K562 (cell line): ENCODE measurements at regions not wholly inside any gene's neighbourhood (a gene's known extent, or its start where the extent isn't known, plus 50 kb on each side); places are given as distances from the start of the nearest gene placed in this dataset.

Experiments used
- ATAC-seq: fragments of 200-7000 bp; cut with Tn5 transposase; 3 replicates; pipeline ENCODE4 v1.9.1; 2020; ENCODE audit warnings: moderate library complexity
- BruUV-seq: library from RNA; stranded (reverse); fragments of 400-500 nt; replicated peaks from 2 replicates; lab custom pipeline; 2021; lab: Mats Ljungman, UMichigan
- CTCF ChIA-PET: fragments of 300-600 bp; formaldehyde crosslinking; extraction: SDS; loops from one replicate; lab custom pipeline; 2021; ENCODE audit warnings: low intra/inter-chr PET ratio; lab: Yijun Ruan, JAX
- POLR2A ChIA-PET: fragments of 300-600, 350-650 bp; sonication (Branson Sonifier 250); formaldehyde crosslinking; extraction: SDS; loops from one replicate; lab custom pipeline; 2021; ENCODE audit warnings: antibody characterized with exemption, inconsistent platforms; lab: Yijun Ruan, JAX
- DNase-seq, 4 experiments: peaks; one replicate each; pipeline versions ENCODE4 v3.0.0 to v3.0.0-alpha.2; 2011 to 2018; ENCODE audit warnings: low spot score in 3 of 4, mixed read lengths in 3 of 4; ENCODE audit errors: extremely low read depth in 1 of 4
- FAIRE-seq: peaks from 2 replicates; lab custom pipeline; 2011; peaks lifted over from hg19 to GRCh38; lab: Jason Lieb, UNC
- H2AFZ ChIP-seq: 2 replicates; pipeline ENCODE4 v1.6.0; 2011; ENCODE audit warnings: low read depth, low read length, control low read depth, inconsistent platforms
- H3K27ac ChIP-seq: fragments of 200-600 bp; 3 replicates; pipeline ENCODE4 v1.8.0; 2011; ENCODE audit warnings: low read depth, mild to moderate bottlenecking, control low read depth, inconsistent platforms, low read length, moderate library complexity, mixed read lengths; ENCODE audit errors: extremely low read depth
- H3K27me3 ChIP-seq, 2 experiments: fragments of 300-600 bp in 1 of 2; 2 replicates in 1 of 2; 3 replicates in 1 of 2; pipeline versions ENCODE4 v1.6.0 to v1.8.0; 2011; ENCODE audit warnings: inconsistent platforms in 2 of 2, low read length in 2 of 2, mild to moderate bottlenecking in 1 of 2, mixed read lengths in 1 of 2, moderate library complexity in 1 of 2; ENCODE audit not compliant: control insufficient read depth in 2 of 2, insufficient read depth in 2 of 2
- H3K36me3 ChIP-seq: fragments of 300-600 bp; 3 replicates; pipeline ENCODE4 v1.8.0; 2011; ENCODE audit warnings: mild to moderate bottlenecking, low read length, inconsistent platforms; ENCODE audit not compliant: control insufficient read depth, insufficient read depth
- H3K4me1 ChIP-seq, 2 experiments: fragments of 200-600 bp in 1 of 2; replicated peaks in 1 of 2; 2 replicates in 1 of 2; 3 replicates in 1 of 2; pipeline versions ENCODE4 v1.5.1 to v1.8.0; 2011; ENCODE audit warnings: inconsistent platforms in 2 of 2, low read length in 2 of 2, mild to moderate bottlenecking in 1 of 2, mixed read lengths in 1 of 2, moderate library complexity in 1 of 2; ENCODE audit not compliant: control insufficient read depth in 2 of 2, insufficient read depth in 2 of 2
- H3K4me2 ChIP-seq: 2 replicates; pipeline ENCODE4 v1.6.1; 2011; ENCODE audit warnings: low read length, control low read depth, inconsistent platforms, mixed read lengths; ENCODE audit not compliant: insufficient read depth
- H3K4me3 ChIP-seq: fragments of 200-600 bp; sonication (generic), shearing (Covaris generic); 2 replicates; pipeline ENCODE4 v1.5.1; 2016; ENCODE audit warnings: control low read depth, inconsistent platforms
- H3K79me2 ChIP-seq: fragments of 200-600 bp; 3 replicates; pipeline ENCODE4 v1.8.0; 2011; ENCODE audit warnings: low read length, inconsistent platforms; ENCODE audit not compliant: control insufficient read depth, insufficient read depth
- H3K9ac ChIP-seq, 2 experiments: 2 replicates each; pipeline versions ENCODE4 v1.6.0 to v1.6.1; 2011; ENCODE audit warnings: low read depth in 2 of 2, low read length in 2 of 2, control low read depth in 1 of 2, inconsistent platforms in 1 of 2, mild to moderate bottlenecking in 1 of 2, mixed read lengths in 1 of 2; ENCODE audit not compliant: insufficient read depth in 1 of 2
- H3K9me1 ChIP-seq: one replicate; pipeline ENCODE4 v1.6.0; 2011; ENCODE audit warnings: inconsistent platforms, mild to moderate bottlenecking, low read length, moderate library complexity; ENCODE audit not compliant: control insufficient read depth, insufficient read depth
- H3K9me3 ChIP-seq: replicated peaks from 2 replicates; pipeline ENCODE4 v1.5.1; 2011; ENCODE audit warnings: low read depth, low read length, inconsistent platforms; ENCODE audit not compliant: control insufficient read depth, insufficient read depth
- H4K20me1 ChIP-seq: replicated peaks from 2 replicates; pipeline ENCODE4 v1.6.1; 2011; ENCODE audit warnings: low read length, inconsistent platforms, mixed read lengths; ENCODE audit not compliant: control insufficient read depth, insufficient read depth
- MTF1 ChIP-seq: fragments of 250-450 bp; sonication (Bioruptor Pico); IDR thresholded peaks from 2 replicates; pipeline ENCODE4 v1.9.0; 2021; ENCODE audit warnings: moderate library complexity, mild to moderate bottlenecking, inconsistent platforms, borderline replicate concordance
- POLR2G ChIP-seq: fragments of 200-400 bp; formaldehyde crosslinking; IDR thresholded peaks from 2 replicates; pipeline ENCODE4 v1.6.1; 2017; ENCODE audit warnings: low read depth, mild to moderate bottlenecking, antibody characterized with exemption, low read length, moderate library complexity
- SMARCE1 ChIP-seq: fragments of 450-650 bp; IDR thresholded peaks from 2 replicates; pipeline ENCODE4 v1.7.1; 2016; ENCODE audit warnings: mild to moderate bottlenecking
- SRSF9 ChIP-seq: fragments of 200-400 bp; formaldehyde crosslinking; IDR thresholded peaks from 2 replicates; pipeline ENCODE4 v1.6.1; 2017; ENCODE audit warnings: low read depth, low read length, borderline replicate concordance
- WGBS: fragments of 100-300 bp; shearing (Covaris generic); methylation state at CpG from one replicate; pipeline ENCODE4 v1.1.6; 2016; ENCODE audit warnings: low coverage, mixed read lengths; ENCODE audit not compliant: insufficient coverage; ENCODE audit errors: missing lambda C conversion rate; 5-methylcytosine and 5-hydroxymethylcytosine counted together
- in situ Hi-C: fragments of 300-500 bp; cut with MboI; formaldehyde crosslinking; loops from 4 replicates; pipeline ENCODE4 v1.15.0; 2018; ENCODE audit warnings: inconsistent platforms, mixed read lengths
- intact Hi-C: fragments of 100-400 bp; cut with micrococcal nuclease; formaldehyde crosslinking; loops from 2 replicates; pipeline ENCODE4 v1.14.2; 2022
- TF ChIP-seq, protein P1 (sequence below), 3 experiments: IDR thresholded peaks in 2 of 3; conservative IDR thresholded peaks in 1 of 3; 2 replicates each; pipeline ENCODE4 v1.5.1; 2011 to 2012; ENCODE audit warnings: low read length in 3 of 3, mild to moderate bottlenecking in 3 of 3, control low read depth in 2 of 3, improper control_type of control experiment in 1 of 3, inconsistent platforms in 1 of 3, low read depth in 1 of 3, mixed read lengths in 1 of 3, moderate library complexity in 1 of 3; ENCODE audit not compliant: insufficient read depth in 2 of 3
- TF ChIP-seq, protein P2 (sequence below), 2 experiments: fragments of 450-650 bp in 1 of 2; IDR thresholded peaks; 2 replicates each; pipeline ENCODE4 v1.6.1; 2011 to 2017; ENCODE audit warnings: low read depth in 2 of 2, antibody characterized with exemption in 1 of 2, borderline replicate concordance in 1 of 2, low read length in 1 of 2, mild to moderate bottlenecking in 1 of 2, mixed read lengths in 1 of 2; ENCODE audit not compliant: control insufficient read depth in 1 of 2
- TF ChIP-seq, protein P3 (sequence below): fragments of 450-650 bp; IDR thresholded peaks from 2 replicates; pipeline ENCODE4 v1.6.1; 2018; ENCODE audit warnings: mild to moderate bottlenecking, low read depth; ENCODE audit not compliant: partially characterized antibody

DNA sequence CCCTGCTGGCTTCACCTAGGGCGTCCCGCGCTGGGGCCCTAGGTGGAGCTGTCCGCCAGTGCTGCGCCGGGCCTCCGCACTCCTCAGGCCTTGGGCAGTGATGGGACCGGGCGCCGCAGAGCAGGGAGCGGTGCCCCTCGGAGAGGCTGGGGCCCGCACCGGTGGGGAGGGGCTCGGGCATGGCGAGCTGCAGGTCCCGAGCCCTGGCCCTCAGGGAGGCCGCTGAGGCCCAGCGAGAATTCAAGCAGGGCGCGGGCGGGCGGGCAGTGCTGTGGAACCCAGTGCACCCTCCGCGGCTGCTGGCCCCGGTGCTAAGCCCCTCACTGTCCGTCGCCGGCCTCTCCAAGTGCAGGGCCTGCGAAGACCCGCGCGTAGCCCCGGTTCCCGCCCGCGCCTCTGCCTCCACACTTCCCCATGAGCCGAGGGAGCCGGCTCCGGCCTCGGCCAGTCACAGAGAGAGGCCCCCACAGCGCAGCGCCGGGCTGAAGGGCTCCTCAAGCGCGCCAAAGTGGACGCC is 565.1 kb upstream of the NDST4 start:
- Histone ChIP-seq H3K9me1 (no peaks in the 10 kb centered on the region), H3K4me3 (no peak overlapping the region), H2AFZ (no peak overlapping the region), H3K9ac (no peak overlapping the region), H3K27ac (no peak overlapping the region), H3K36me3 (no peaks in the 10 kb centered on the region), H3K27me3 (no peaks in the 10 kb centered on the region), H3K4me2 (no peak overlapping the region), H3K79me2 (no peaks in the 10 kb centered on the region), H3K4me1 (no peaks in the 10 kb centered on the region), H3K9me3 (no peaks in the 10 kb centered on the region), H4K20me1 (no peaks in the 10 kb centered on the region)
- TF ChIP-seq, protein P1, sequence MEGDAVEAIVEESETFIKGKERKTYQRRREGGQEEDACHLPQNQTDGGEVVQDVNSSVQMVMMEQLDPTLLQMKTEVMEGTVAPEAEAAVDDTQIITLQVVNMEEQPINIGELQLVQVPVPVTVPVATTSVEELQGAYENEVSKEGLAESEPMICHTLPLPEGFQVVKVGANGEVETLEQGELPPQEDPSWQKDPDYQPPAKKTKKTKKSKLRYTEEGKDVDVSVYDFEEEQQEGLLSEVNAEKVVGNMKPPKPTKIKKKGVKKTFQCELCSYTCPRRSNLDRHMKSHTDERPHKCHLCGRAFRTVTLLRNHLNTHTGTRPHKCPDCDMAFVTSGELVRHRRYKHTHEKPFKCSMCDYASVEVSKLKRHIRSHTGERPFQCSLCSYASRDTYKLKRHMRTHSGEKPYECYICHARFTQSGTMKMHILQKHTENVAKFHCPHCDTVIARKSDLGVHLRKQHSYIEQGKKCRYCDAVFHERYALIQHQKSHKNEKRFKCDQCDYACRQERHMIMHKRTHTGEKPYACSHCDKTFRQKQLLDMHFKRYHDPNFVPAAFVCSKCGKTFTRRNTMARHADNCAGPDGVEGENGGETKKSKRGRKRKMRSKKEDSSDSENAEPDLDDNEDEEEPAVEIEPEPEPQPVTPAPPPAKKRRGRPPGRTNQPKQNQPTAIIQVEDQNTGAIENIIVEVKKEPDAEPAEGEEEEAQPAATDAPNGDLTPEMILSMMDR (IDR thresholded peaks at IDR 0.05 in 2 of 3, conservative IDR thresholded peaks at IDR 0.05 in 1 of 3; ENCODE audit: insufficient read depth in 2 of 3, low read depth in 1 of 3, low read length in 3 of 3): no peak
- TF ChIP-seq SMARCE1 (no peak), SRSF9 (no peak), MTF1 (no peak), POLR2G (no peak)
- TF ChIP-seq, protein P2, sequence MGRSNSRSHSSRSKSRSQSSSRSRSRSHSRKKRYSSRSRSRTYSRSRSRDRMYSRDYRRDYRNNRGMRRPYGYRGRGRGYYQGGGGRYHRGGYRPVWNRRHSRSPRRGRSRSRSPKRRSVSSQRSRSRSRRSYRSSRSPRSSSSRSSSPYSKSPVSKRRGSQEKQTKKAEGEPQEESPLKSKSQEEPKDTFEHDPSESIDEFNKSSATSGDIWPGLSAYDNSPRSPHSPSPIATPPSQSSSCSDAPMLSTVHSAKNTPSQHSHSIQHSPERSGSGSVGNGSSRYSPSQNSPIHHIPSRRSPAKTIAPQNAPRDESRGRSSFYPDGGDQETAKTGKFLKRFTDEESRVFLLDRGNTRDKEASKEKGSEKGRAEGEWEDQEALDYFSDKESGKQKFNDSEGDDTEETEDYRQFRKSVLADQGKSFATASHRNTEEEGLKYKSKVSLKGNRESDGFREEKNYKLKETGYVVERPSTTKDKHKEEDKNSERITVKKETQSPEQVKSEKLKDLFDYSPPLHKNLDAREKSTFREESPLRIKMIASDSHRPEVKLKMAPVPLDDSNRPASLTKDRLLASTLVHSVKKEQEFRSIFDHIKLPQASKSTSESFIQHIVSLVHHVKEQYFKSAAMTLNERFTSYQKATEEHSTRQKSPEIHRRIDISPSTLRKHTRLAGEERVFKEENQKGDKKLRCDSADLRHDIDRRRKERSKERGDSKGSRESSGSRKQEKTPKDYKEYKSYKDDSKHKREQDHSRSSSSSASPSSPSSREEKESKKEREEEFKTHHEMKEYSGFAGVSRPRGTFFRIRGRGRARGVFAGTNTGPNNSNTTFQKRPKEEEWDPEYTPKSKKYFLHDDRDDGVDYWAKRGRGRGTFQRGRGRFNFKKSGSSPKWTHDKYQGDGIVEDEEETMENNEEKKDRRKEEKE (IDR thresholded peaks at IDR 0.05; ENCODE audit: borderline replicate concordance in 1 of 2, control insufficient read depth in 1 of 2, low read depth in 2 of 2, low read length in 1 of 2): no peak
- TF ChIP-seq, protein P3, sequence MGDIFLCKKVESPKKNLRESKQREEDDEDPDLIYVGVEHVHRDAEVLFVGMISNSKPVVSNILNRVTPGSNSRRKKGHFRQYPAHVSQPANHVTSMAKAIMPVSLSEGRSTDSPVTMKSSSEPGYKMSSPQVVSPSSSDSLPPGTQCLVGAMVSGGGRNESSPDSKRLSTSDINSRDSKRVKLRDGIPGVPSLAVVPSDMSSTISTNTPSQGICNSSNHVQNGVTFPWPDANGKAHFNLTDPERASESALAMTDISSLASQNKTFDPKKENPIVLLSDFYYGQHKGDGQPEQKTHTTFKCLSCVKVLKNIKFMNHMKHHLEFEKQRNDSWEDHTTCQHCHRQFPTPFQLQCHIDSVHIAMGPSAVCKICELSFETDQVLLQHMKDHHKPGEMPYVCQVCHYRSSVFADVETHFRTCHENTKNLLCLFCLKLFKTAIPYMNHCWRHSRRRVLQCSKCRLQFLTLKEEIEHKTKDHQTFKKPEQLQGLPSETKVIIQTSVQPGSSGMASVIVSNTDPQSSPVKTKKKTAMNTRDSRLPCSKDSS: no peak
- WGBS: 1% methylated on average over 28 of the region's 47 CpGs
- FAIRE-seq (no peak), ATAC-seq (no peak), DNase-seq (no peak)
- ChIA-PET POLR2A (no interaction called here), CTCF (no interaction called here)
- no TSS peak for BruUV-seq
- intact Hi-C loops (no loop called here), in situ Hi-C loops (no loop called here)
